ENCODE measurements at regions not wholly inside any gene's neighbourhood (a gene's known extent, or its start where the extent isn't known, plus 50 kb on each side); places are given as distances from the start of the nearest gene placed in this dataset.

GRCh38 chr11:32256466-32256865 lies 165.6 kb downstream of the RCN1 start:
- intact Hi-C loops (cut with DNase I): no loop called here

GRCh38 chr11:32259641-32260081 lies 168.8 kb downstream of the RCN1 start:
- no peaks in the 10 kb centered on the region for H3K36me3 ChIP-seq
- FAIRE-seq (no peak), DNase-seq (no peak), ATAC-seq (no peak)
- H3K9me3 ChIP-seq: no peaks in the 10 kb centered on the region
- 38 to 44% methylated on average over 3 of the region's 3 CpGs for WGBS, 2 donors
- no peaks in the 10 kb centered on the region for H3K27me3 ChIP-seq
- H3K27ac ChIP-seq: no peak overlapping the region
- H3K4me3 ChIP-seq: no peak overlapping the region
- intact Hi-C loops (cut with DNase I): no loop called here
- no peak for TF ChIP-seq CTCF (IDR thresholded peaks at IDR 0.05)
- no peaks in the 10 kb centered on the region for H3K4me1 ChIP-seq

More at GRCh38 chr11:32256466-32256865, 165.6 kb downstream of the RCN1 start:
- ATAC-seq: no peak
- no peak for FAIRE-seq
- no peak for DNase-seq
- no peaks in the 10 kb centered on the region for H3K36me3 ChIP-seq
- no peaks in the 10 kb centered on the region for H3K4me1 ChIP-seq
- no peak for TF ChIP-seq CTCF (IDR thresholded peaks at IDR 0.05)
- 53 to 69% methylated on average over 4 of the region's 4 CpGs for WGBS, 2 donors
- no peak overlapping the region for H3K4me3 ChIP-seq
- H3K27ac ChIP-seq: no peak overlapping the region
- no peaks in the 10 kb centered on the region for H3K27me3 ChIP-seq
- no peaks in the 10 kb centered on the region for H3K9me3 ChIP-seq

- no peak for ATAC-seq
- DNase-seq: no peak
- Histone ChIP-seq H3K4me3 (no peak overlapping the region), H3K27me3 (no peaks in the 10 kb centered on the region), H3K4me1 (no peaks in the 10 kb centered on the region), H3K9me3 (no peaks in the 10 kb centered on the region), H3K27ac (no peak overlapping the region), H3K36me3 (no peaks in the 10 kb centered on the region)
- intact Hi-C loops (cut with DNase I): no loop called here
- 50 to 54% methylated on average over 1 of the region's 1 CpG for WGBS, 2 donors
- FAIRE-seq: no peak
- TF ChIP-seq CTCF (IDR thresholded peaks at IDR 0.05): no peak
These were observed 171.5 kb downstream of the RCN1 start for GRCh38 chr11:32262367-32262766.

- Histone ChIP-seq H3K4me3 (no peak overlapping the region), H3K9me3 (no peaks in the 10 kb centered on the region), H3K27me3 (no peaks in the 10 kb centered on the region), H3K36me3 (no peaks in the 10 kb centered on the region), H3K27ac (no peak overlapping the region), H3K4me1 (no peaks in the 10 kb centered on the region)
- FAIRE-seq (no peak), DNase-seq (no peak), ATAC-seq (no peak)
- no peak for TF ChIP-seq CTCF (IDR thresholded peaks at IDR 0.05)
- 56 to 58% methylated on average over 1 of the region's 1 CpG for WGBS, 2 donors
- intact Hi-C loops (cut with DNase I): no loop called here
These were observed 169.4 kb downstream of the WT1 start for GRCh38 chr11:32265911-32266310.

- no peak for DNase-seq
- H3K9me3 ChIP-seq: no peaks in the 10 kb centered on the region
- H3K27ac ChIP-seq: no peak overlapping the region
- no peaks in the 10 kb centered on the region for H3K36me3 ChIP-seq
- H3K4me3 ChIP-seq: no peak overlapping the region
- intact Hi-C loops (cut with DNase I): no loop called here
- ATAC-seq: no peak
- 58 to 61% methylated on average over 4 of the region's 4 CpGs for WGBS, 2 donors
- no peaks in the 10 kb centered on the region for H3K27me3 ChIP-seq
- FAIRE-seq: no peak
- H3K4me1 ChIP-seq: no peaks in the 10 kb centered on the region
- TF ChIP-seq CTCF (IDR thresholded peaks at IDR 0.05): no peak
These were observed 168.7 kb downstream of the WT1 start for GRCh38 chr11:32266601-32267000.
